Transverse colon (tissue), 3 donors: ENCODE measurements at regions not wholly inside any gene's neighbourhood (a gene's known extent, or its start where the extent isn't known, plus 50 kb on each side); places are given as distances from the start of the nearest gene placed in this dataset.
"Not testable (repeated sequence)": the region's sequence is repeated elsewhere in the genome, so short reads cannot be mapped to it uniquely, and the experiment has no call there.

Experiments used
- CTCF ChIP-seq, 5 experiments: fragments of 200-600 bp in 3 of 5; fragments of 450-650 bp in 2 of 5; sonication (generic) in 3 of 5; IDR thresholded peaks; 1 replicate in 2 of 5; 2 replicates in 3 of 5; pipeline ENCODE4 v1.5.1; 2016 to 2017; ENCODE audit warnings: antibody characterized with exemption in 5 of 5, inconsistent platforms in 3 of 5, mild to moderate bottlenecking in 2 of 5, moderate library complexity in 1 of 5
- EP300 ChIP-seq: sonication (generic); formaldehyde crosslinking; IDR thresholded peaks from one replicate; pipeline ENCODE4 v1.6.1; 2017; ENCODE audit warnings: antibody characterized with exemption, low read depth
- POLR2A ChIP-seq: fragments of 450-650 bp; IDR thresholded peaks from one replicate; pipeline ENCODE4 v1.6.1; 2016; ENCODE audit warnings: antibody characterized with exemption, mild to moderate bottlenecking, moderate library complexity

GRCh38 chr10:8684916-8685315 is 630.4 kb downstream of the GATA3 start:
- not testable (repeated sequence) for TF ChIP-seq CTCF (IDR thresholded peaks at IDR 0.05); EP300; POLR2A
